HCEC 1CT (cell line): ENCODE measurements at regions not wholly inside any gene's neighbourhood (a gene's known extent, or its start where the extent isn't known, plus 50 kb on each side); places are given as distances from the start of the nearest gene placed in this dataset.

ENCODE experiments used
- DNase-seq: peaks from one replicate; pipeline ENCODE4 v3.0.0-alpha.2; 2017

- DNase-seq: no peak
Measured at GRCh38 chr12:114302606-114303315, 103.2 kb downstream of the TBX5 start.

DNA sequence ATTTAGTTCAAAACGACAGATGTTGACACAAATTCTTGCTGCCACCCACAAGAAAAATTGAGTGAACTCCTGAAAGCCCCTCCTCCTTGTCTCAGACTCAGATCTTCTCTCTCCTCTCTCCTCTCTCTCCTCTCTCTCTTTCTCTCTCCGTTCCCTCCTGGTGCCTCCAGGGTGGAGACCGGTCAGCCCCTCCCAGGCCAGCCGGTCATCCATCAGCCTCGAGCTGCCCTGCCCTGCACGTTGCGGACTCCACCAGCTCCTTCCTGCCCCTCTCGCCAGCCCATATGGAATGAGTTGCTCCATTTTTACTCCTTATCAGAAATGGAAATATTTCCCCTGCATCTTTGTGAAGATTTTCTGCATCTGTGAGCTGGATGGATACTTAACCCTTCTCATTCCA is 103.8 kb downstream of the TBX5 start:
- no peak for DNase-seq

DNA sequence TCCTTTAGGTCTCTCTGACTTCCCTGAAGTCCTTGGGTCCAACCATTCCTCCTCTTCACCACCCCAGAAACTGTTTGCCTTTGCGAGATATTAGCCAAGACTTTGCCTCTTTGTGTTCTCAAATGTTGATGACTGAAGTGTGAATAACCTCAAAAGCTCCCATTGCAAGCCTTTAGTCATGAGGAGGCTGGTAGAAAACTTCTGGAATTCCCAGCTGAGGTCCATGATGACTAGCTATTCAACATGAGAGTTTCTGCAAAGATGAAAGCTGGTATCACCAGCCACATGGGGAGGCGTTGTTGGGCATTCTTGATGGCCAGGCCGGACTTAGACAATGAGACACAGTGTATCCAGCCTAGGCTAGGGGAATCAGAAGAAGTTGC is 111.7 kb downstream of the TBX5 start:
- DNase-seq: no peak

- no peak for DNase-seq
Measured at GRCh38 chr12:114293571-114294302, 112.2 kb downstream of the TBX5 start.

GRCh38 chr12:114293073-114293472 is 112.9 kb downstream of the TBX5 start:
- no peak for DNase-seq

GRCh38 chr12:114291389-114292060 is 114.4 kb downstream of the TBX5 start:
- no peak for DNase-seq

- no peak for DNase-seq
Measured at GRCh38 chr12:114287821-114288525, 118.0 kb downstream of the TBX5 start.

DNA sequence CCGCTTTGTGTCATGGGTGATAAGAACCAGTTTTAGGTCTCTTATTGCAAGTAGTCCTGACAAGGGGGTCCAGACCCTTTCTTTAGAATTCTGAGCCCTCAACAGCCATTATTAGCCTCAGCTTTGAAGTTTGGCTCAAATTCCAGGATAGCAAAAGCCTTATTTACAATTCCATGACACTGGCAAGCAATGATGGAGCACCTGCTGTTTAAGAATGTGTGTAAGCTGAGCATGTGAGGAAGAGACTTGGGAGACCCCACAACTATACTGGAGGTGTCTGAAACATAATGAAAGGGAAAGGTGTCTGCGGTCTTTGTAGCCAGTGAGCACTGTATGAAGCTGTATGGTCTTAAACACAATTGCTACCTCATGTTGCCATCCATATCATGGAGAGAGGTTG is 119.8 kb downstream of the TBX5 start:
- no peak for DNase-seq

DNA sequence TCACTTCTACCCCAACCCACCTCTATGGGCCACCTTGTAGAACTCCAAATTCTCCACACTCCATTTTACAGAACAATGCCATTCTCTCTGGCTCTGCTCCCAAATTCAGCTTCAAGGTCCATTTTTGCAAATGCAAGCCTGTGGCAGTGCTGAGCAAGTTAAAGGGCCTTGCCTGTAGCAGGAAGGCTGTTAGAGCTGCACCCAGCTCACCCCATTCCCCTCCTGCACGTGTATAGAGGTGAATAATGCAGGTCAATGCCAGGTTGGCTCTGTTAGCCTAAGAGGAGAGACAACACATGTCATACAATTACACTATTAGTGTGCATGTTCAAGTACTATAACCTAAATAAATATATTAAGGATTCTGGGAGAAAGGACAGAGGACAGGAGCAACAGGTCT is 120.4 kb downstream of the TBX5 start:
- no peak for DNase-seq

DNA sequence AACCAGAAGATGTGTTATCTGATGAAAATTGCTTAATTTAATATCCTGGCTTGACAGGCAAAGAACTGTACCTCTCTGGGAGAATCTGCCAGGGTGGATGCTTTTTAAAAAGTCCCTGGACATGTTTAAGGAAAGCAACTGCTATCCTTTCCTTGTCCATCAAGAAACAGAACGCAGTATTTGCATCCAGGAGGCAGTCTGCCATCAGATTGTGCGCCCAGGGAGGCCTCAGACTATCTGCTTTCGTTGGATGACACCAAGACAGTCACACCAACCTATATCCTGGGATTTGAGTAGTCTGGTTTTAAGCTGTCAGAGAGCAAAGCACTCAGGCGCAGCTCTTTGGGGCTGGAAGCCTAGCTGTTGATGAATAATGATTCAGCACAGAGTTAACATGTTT is 121.9 kb downstream of the TBX5 start:
- DNase-seq: no peak

GRCh38 chr12:114275932-114276785 is 129.8 kb downstream of the TBX5 start:
- DNase-seq: no peak

DNA sequence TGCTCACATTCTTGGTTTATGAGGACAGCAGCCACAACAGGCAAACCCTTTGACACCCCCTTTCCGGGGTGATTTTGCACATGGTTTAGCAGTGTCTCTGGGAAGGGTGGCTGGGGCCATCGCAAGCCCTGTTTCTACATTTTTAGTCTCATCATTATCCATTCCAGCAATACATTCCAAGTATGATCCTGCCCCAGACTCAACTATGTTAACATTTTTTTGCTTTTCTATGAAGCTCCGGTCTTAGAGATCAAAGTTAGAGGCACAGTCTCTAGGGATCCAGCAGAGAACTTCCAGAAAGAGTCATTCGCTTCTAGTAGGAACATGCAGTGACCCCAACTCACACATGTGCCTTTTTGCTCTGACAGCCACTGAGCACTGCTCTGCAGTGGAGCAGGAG is 130.9 kb downstream of the TBX5 start:
- no peak for DNase-seq

GRCh38 chr12:114274131-114274530 is 131.8 kb downstream of the TBX5 start:
- DNase-seq: no peak

DNA sequence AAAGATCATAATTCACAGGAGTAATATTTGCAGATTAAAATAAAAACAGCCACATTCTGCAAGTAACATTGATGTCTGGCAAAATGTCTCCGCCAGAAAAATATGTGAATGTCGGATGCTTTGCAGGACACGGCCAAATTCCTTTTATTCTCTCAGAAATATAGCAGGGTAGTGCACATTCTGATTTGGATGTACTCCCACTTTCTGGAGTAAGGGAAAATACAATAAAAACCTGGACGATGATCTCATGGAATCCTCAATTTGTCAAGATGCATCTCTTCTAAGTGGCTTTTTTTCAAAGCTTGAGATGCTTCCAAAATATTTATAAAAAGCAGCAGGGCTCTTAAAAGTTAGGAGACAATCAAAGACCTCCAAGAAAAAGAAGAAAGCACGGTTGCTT is 133.3 kb downstream of the TBX5 start:
- DNase-seq: no peak

DNA sequence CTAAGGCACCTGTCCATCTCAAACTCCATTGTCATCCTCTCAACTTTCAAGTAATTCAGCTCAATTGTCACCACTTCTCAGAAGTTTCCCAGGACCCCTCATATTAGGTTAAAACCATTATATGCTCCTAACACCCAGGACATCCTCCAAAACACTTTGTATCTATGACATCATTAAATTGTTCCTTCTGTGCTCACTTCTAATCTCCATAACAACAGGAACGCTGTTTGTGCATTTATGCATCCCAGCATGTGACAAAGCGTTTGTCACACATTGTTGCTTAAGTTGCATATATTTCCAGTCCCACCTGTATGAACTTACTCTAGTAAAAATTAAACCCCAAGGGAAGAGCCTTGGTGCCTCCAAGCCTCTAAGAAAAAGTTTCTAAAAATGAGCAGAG is 133.9 kb downstream of the TBX5 start:
- DNase-seq: no peak

DNA sequence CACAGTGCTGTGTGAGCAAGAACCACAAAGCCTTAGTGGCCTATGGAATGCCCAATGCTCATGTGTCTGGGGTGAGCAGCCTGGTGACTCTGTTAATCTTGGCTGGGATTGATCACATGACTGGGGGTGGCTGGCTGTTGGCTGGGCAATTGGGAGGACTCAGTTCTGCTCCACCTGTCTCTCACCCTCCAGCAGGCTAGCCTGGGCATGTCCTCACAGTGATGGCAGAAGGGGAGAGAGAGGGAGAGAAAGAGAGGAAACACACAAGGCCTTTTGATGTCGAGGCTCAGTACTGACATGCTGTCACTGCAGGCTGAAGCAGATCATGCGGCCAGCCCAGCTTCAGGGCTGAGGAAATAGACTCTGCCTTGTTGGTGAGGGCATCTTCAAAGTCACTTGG is 136.8 kb downstream of the TBX5 start:
- DNase-seq: no peak

DNA sequence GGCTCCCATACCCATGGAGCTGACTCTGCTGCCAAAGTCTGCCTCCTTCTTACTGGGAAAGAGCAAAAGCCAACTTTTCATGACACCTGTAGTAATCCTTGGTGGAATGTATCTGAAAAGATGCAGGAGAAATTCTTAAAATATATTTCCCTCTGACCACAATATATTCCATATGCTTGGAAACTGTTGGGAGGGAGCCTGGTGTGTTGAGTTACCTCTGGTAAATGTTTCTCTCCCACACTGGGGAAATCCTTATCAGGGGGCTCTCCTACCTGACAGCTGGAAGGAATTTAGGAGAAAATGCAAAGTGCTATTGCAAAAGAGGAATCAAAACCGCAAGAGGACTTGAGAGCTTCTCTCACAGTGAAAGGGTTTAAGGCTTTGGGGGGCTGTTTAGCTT is 139.4 kb downstream of the TBX5 start:
- DNase-seq: no peak

- no peak for DNase-seq
Measured at GRCh38 chr12:114265036-114265435, 140.9 kb downstream of the TBX5 start.

GRCh38 chr12:114263056-114263805 is 142.7 kb downstream of the TBX5 start:
- no peak for DNase-seq

DNA sequence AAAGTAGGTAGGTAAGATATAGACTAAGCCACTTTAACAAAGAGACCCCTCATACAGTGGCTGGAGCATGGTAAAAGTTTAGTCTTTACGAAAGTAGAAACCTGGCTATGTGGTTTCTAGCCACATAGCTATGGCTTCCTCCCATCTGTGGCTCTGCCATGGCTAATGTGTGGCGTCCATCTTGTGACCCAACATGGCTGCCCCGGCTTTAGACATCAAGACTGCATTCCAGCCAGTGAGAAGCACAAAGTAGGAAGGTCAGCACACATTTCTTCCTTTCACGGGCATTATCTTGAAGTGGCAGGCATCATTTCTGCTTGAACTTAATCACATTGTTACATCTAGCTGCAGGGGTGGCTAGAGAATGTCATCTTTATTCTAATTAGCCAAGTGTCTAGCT is 148.3 kb downstream of the TBX5 start:
- DNase-seq: no peak

DNA sequence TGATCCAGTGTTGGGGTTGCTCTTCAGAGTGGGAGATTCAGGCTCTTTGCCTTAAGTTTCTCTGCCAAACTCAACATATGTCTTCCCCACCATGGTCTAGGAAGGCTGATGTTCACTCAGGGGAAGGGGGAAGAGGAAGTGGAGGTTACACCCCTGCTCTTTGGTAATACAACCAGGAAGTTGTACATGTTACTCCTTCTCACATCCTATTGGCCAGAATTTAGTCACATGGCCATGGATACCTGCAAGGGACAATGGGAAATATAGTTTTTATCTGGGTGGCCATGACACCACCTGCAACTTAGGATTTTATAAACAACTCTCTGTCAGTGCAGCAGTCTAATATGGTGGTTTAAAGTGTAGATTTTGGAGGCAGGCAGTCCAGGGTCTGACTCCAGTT is 150.9 kb downstream of the TBX5 start:
- no peak for DNase-seq
